ENCODE measurements at regions not wholly inside any gene's neighbourhood (a gene's known extent, or its start where the extent isn't known, plus 50 kb on each side); places are given as distances from the start of the nearest gene placed in this dataset.

DNA sequence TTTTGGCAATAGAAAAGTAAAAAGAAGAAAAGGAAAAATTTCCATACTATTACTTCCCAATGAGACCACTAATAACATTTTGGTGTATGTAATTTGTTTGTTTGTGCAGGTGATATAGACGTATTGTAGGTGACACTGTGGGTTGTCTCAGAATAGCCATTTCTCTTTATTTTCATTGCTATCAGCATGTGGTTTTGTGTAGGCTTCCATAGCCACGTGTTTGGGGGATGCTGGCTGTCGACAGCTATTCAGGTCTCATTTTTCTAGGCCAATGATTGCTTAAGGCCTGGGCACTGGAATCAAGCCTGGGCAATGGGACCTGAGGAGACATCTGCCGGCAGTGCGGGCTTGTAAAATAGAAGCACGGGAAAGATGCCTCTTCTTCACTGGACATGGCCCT, 71.0 kb upstream of the KCTD1 start:
- DNase-seq = no peak
- intact Hi-C loops (cut with DNase I) = loop anchor here in 2 of 10 donors (5.0 to 10.0 kb wide), 2 partner anchors 148 to 215 kb away; no protein-coding TSS in a partner anchor
- no peaks in the 10 kb centered on the region for H3K27me3 ChIP-seq
- ATAC-seq = no peak
- no peaks in the 10 kb centered on the region for H3K36me3 ChIP-seq
- WGBS, 4 donors = 75 to 84% (median 82%) methylated on average over 6 of the region's 6 CpGs
- no peak overlapping the region for H3K4me3 ChIP-seq
- H3K4me1 ChIP-seq = peaks cover 0 to 2% (median 0%) of the 10 kb centered on the region in 12 donors
- peaks cover 0 to 13% (median 0%) of the 10 kb centered on the region in 12 donors for H3K9me3 ChIP-seq
- TF ChIP-seq, protein P1, sequence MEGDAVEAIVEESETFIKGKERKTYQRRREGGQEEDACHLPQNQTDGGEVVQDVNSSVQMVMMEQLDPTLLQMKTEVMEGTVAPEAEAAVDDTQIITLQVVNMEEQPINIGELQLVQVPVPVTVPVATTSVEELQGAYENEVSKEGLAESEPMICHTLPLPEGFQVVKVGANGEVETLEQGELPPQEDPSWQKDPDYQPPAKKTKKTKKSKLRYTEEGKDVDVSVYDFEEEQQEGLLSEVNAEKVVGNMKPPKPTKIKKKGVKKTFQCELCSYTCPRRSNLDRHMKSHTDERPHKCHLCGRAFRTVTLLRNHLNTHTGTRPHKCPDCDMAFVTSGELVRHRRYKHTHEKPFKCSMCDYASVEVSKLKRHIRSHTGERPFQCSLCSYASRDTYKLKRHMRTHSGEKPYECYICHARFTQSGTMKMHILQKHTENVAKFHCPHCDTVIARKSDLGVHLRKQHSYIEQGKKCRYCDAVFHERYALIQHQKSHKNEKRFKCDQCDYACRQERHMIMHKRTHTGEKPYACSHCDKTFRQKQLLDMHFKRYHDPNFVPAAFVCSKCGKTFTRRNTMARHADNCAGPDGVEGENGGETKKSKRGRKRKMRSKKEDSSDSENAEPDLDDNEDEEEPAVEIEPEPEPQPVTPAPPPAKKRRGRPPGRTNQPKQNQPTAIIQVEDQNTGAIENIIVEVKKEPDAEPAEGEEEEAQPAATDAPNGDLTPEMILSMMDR (IDR thresholded peaks at IDR 0.05) = no peak
- no peak for TF ChIP-seq POLR2A (IDR thresholded peaks at IDR 0.05)
- no peak overlapping the region for H3K27ac ChIP-seq

DNA sequence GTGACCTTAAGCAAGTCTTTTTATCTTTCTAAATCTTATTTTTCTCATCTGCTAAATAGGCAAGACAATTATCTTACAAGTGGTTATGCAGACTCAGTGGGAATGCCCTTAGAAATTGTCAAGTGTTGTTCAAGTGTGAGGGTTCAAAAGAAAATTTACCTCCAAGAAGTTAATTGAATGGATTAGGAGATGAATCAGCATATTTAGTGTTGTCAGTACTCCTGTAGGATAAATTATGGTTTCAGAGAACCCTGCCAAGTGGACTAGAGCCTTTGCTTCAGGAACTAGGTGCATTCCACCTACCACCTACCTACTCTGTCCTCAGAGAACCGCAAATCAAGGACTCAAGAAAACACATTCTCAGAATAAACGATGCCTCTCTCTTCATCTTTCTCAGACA, 69.8 kb upstream of the KCTD1 start:
- Histone ChIP-seq H3K4me3 (no peak overlapping the region), H3K9me3 (peaks cover 0 to 2% (median 0%) of the 10 kb centered on the region in 12 donors), H3K27ac (no peak overlapping the region), H3K27me3 (no peaks in the 10 kb centered on the region), H3K36me3 (no peaks in the 10 kb centered on the region), H3K4me1 (peaks cover 0 to 2% (median 0%) of the 10 kb centered on the region in 12 donors)
- 90 to 95% (median 94%) methylated on average over 2 of the region's 2 CpGs for WGBS, 4 donors
- intact Hi-C loops (cut with DNase I) = loop anchor here in 2 of 10 donors (5.0 to 10.0 kb wide), 2 partner anchors 149 to 213 kb away; no protein-coding TSS in a partner anchor
- no peak for ATAC-seq
- TF ChIP-seq, protein P1 (IDR thresholded peaks at IDR 0.05) = no peak
- no peak for TF ChIP-seq POLR2A (IDR thresholded peaks at IDR 0.05)
- DNase-seq = no peak

DNA sequence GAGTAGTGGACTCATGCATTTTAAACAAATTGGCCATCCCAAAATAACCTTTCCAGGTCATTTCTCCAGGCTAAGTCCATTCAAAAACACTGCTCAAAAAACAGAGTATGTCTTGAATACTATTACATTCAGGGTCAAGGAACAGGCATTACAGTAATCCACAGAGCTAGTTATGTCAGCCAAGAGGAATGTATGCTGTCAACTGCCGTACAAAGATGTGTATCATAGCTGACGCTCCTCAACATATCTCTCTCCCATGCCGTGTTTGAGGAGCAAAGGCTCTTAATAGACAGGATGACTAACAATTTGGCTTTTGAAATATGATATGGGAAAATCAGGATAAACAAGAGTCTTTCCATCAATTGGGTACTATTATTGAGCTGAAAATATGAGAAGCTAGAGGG, 68.8 kb upstream of the KCTD1 start:
- Histone ChIP-seq H3K4me1 (peaks cover 0 to 2% (median 0%) of the 10 kb centered on the region in 12 donors), H3K27me3 (no peaks in the 10 kb centered on the region), H3K4me3 (no peak overlapping the region), H3K9me3 (no peaks in the 10 kb centered on the region), H3K27ac (no peak overlapping the region), H3K36me3 (no peaks in the 10 kb centered on the region)
- ATAC-seq = no peak
- 48 to 61% (median 59%) methylated on average over 3 of the region's 3 CpGs for WGBS, 4 donors
- intact Hi-C loops (cut with DNase I) = loop anchor here in 2 of 10 donors (5.0 to 10.0 kb wide), 2 partner anchors 150 to 212 kb away; no protein-coding TSS in a partner anchor
- no peak for DNase-seq
- no peak for TF ChIP-seq POLR2A (IDR thresholded peaks at IDR 0.05)
- TF ChIP-seq, protein P1 (IDR thresholded peaks at IDR 0.05) = no peak

DNA sequence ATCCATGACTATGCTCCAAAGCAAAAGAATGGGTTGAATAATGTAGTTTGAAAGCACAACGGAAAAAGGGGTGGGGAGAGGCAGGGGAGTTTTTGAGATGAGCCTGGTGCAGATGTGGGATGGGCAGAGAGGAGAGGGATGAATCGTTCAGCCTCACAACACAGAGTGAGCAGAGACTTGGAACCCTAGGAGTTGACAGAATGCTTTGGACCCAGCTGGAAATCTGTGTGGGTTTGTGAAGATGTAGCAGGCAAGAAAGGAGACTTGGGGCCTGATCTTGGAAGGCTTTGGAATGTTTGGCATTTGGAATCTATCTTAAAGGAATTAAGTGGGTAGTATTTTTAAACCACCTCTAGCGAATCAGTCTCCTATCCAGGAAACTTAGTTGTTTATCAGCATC, 66.0 kb upstream of the KCTD1 start:
- intact Hi-C loops (cut with DNase I) = loop anchor here in 1 of 10 donors (10.0 kb wide), 1 partner anchor 210 kb away; no protein-coding TSS in a partner anchor
- no peaks in the 10 kb centered on the region for H3K4me1 ChIP-seq
- no peaks in the 10 kb centered on the region for H3K9me3 ChIP-seq
- H3K27ac ChIP-seq = no peak overlapping the region
- no peak overlapping the region for H3K4me3 ChIP-seq
- WGBS, 4 donors = 47 to 57% (median 53%) methylated on average over 3 of the region's 3 CpGs
- DNase-seq (no peak), ATAC-seq (no peak)
- H3K27me3 ChIP-seq = no peaks in the 10 kb centered on the region
- H3K36me3 ChIP-seq = no peaks in the 10 kb centered on the region
- TF ChIP-seq, protein P1 (IDR thresholded peaks at IDR 0.05) = no peak
- TF ChIP-seq POLR2A (IDR thresholded peaks at IDR 0.05) = no peak

Data from heart left ventricle (tissue), 16 donors.